K562 (cell line): ENCODE measurements at regions not wholly inside any gene's neighbourhood (a gene's known extent, or its start where the extent isn't known, plus 50 kb on each side); places are given as distances from the start of the nearest gene placed in this dataset.

Experiments
- ATAC-seq: fragments of 200-7000 bp; cut with Tn5 transposase; 3 replicates; pipeline ENCODE4 v1.9.1; 2020; ENCODE audit warnings: moderate library complexity
- BruUV-seq: library from RNA; stranded (reverse); fragments of 400-500 nt; replicated peaks from 2 replicates; lab custom pipeline; 2021; lab: Mats Ljungman, UMichigan
- CTCF ChIA-PET: fragments of 300-600 bp; formaldehyde crosslinking; extraction: SDS; loops from one replicate; lab custom pipeline; 2021; ENCODE audit warnings: low intra/inter-chr PET ratio; lab: Yijun Ruan, JAX
- POLR2A ChIA-PET: fragments of 300-600, 350-650 bp; sonication (Branson Sonifier 250); formaldehyde crosslinking; extraction: SDS; loops from one replicate; lab custom pipeline; 2021; ENCODE audit warnings: antibody characterized with exemption, inconsistent platforms; lab: Yijun Ruan, JAX
- DNase-seq, 4 experiments: peaks; one replicate each; pipeline versions ENCODE4 v3.0.0 to v3.0.0-alpha.2; 2011 to 2018; ENCODE audit warnings: low spot score in 3 of 4, mixed read lengths in 3 of 4; ENCODE audit errors: extremely low read depth in 1 of 4
- FAIRE-seq: peaks from 2 replicates; lab custom pipeline; 2011; peaks lifted over from hg19 to GRCh38; lab: Jason Lieb, UNC
- H2AFZ ChIP-seq: 2 replicates; pipeline ENCODE4 v1.6.0; 2011; ENCODE audit warnings: low read depth, low read length, control low read depth, inconsistent platforms
- H3K27ac ChIP-seq: fragments of 200-600 bp; 3 replicates; pipeline ENCODE4 v1.8.0; 2011; ENCODE audit warnings: low read depth, mild to moderate bottlenecking, control low read depth, inconsistent platforms, low read length, moderate library complexity, mixed read lengths; ENCODE audit errors: extremely low read depth
- H3K27me3 ChIP-seq, 2 experiments: fragments of 300-600 bp in 1 of 2; 2 replicates in 1 of 2; 3 replicates in 1 of 2; pipeline versions ENCODE4 v1.6.0 to v1.8.0; 2011; ENCODE audit warnings: inconsistent platforms in 2 of 2, low read length in 2 of 2, mild to moderate bottlenecking in 1 of 2, mixed read lengths in 1 of 2, moderate library complexity in 1 of 2; ENCODE audit not compliant: control insufficient read depth in 2 of 2, insufficient read depth in 2 of 2
- H3K36me3 ChIP-seq: fragments of 300-600 bp; 3 replicates; pipeline ENCODE4 v1.8.0; 2011; ENCODE audit warnings: mild to moderate bottlenecking, low read length, inconsistent platforms; ENCODE audit not compliant: control insufficient read depth, insufficient read depth
- H3K4me1 ChIP-seq, 2 experiments: fragments of 200-600 bp in 1 of 2; replicated peaks in 1 of 2; 2 replicates in 1 of 2; 3 replicates in 1 of 2; pipeline versions ENCODE4 v1.5.1 to v1.8.0; 2011; ENCODE audit warnings: inconsistent platforms in 2 of 2, low read length in 2 of 2, mild to moderate bottlenecking in 1 of 2, mixed read lengths in 1 of 2, moderate library complexity in 1 of 2; ENCODE audit not compliant: control insufficient read depth in 2 of 2, insufficient read depth in 2 of 2
- H3K4me2 ChIP-seq: 2 replicates; pipeline ENCODE4 v1.6.1; 2011; ENCODE audit warnings: low read length, control low read depth, inconsistent platforms, mixed read lengths; ENCODE audit not compliant: insufficient read depth
- H3K4me3 ChIP-seq: fragments of 200-600 bp; sonication (generic), shearing (Covaris generic); 2 replicates; pipeline ENCODE4 v1.5.1; 2016; ENCODE audit warnings: control low read depth, inconsistent platforms
- H3K79me2 ChIP-seq: fragments of 200-600 bp; 3 replicates; pipeline ENCODE4 v1.8.0; 2011; ENCODE audit warnings: low read length, inconsistent platforms; ENCODE audit not compliant: control insufficient read depth, insufficient read depth
- H3K9ac ChIP-seq, 2 experiments: 2 replicates each; pipeline versions ENCODE4 v1.6.0 to v1.6.1; 2011; ENCODE audit warnings: low read depth in 2 of 2, low read length in 2 of 2, control low read depth in 1 of 2, inconsistent platforms in 1 of 2, mild to moderate bottlenecking in 1 of 2, mixed read lengths in 1 of 2; ENCODE audit not compliant: insufficient read depth in 1 of 2
- H3K9me1 ChIP-seq: one replicate; pipeline ENCODE4 v1.6.0; 2011; ENCODE audit warnings: inconsistent platforms, mild to moderate bottlenecking, low read length, moderate library complexity; ENCODE audit not compliant: control insufficient read depth, insufficient read depth
- H3K9me3 ChIP-seq: replicated peaks from 2 replicates; pipeline ENCODE4 v1.5.1; 2011; ENCODE audit warnings: low read depth, low read length, inconsistent platforms; ENCODE audit not compliant: control insufficient read depth, insufficient read depth
- H4K20me1 ChIP-seq: replicated peaks from 2 replicates; pipeline ENCODE4 v1.6.1; 2011; ENCODE audit warnings: low read length, inconsistent platforms, mixed read lengths; ENCODE audit not compliant: control insufficient read depth, insufficient read depth
- KAT2B ChIP-seq: IDR thresholded peaks from one replicate; pipeline ENCODE4 v1.6.1; 2012; ENCODE audit warnings: low read depth, mild to moderate bottlenecking, control low read depth, inconsistent platforms, low read length, moderate library complexity
- MCM5 ChIP-seq: fragments of 450-650 bp; IDR thresholded peaks from 2 replicates; pipeline ENCODE4 v1.6.1; 2016; ENCODE audit warnings: low read depth
- SAFB ChIP-seq: fragments of 200-400 bp; formaldehyde crosslinking; IDR thresholded peaks from 2 replicates; pipeline ENCODE4 v1.6.1; 2017; ENCODE audit warnings: low read depth, low read length, borderline replicate concordance
- SNRNP70 ChIP-seq: fragments of 200-400 bp; formaldehyde crosslinking; optimal IDR thresholded peaks from 2 replicates; pipeline ENCODE3; 2017; ENCODE audit warnings: low read depth, low read length
- ZFP30 ChIP-seq: fragments of 250-450 bp; sonication (Bioruptor Pico); IDR thresholded peaks from 2 replicates; pipeline ENCODE4 v1.8.0; 2022; ENCODE audit warnings: moderate library complexity, mild to moderate bottlenecking, inconsistent platforms, borderline replicate concordance
- ZNF764 ChIP-seq: fragments of 250-450 bp; sonication (Bioruptor Pico); IDR thresholded peaks from 2 replicates; pipeline ENCODE4 v1.4.0; 2020; ENCODE audit warnings: low read depth, mild to moderate bottlenecking, moderate library complexity
- WGBS: fragments of 100-300 bp; shearing (Covaris generic); methylation state at CpG from one replicate; pipeline ENCODE4 v1.1.6; 2016; ENCODE audit warnings: low coverage, mixed read lengths; ENCODE audit not compliant: insufficient coverage; ENCODE audit errors: missing lambda C conversion rate; 5-methylcytosine and 5-hydroxymethylcytosine counted together
- in situ Hi-C: fragments of 300-500 bp; cut with MboI; formaldehyde crosslinking; loops from 4 replicates; pipeline ENCODE4 v1.15.0; 2018; ENCODE audit warnings: inconsistent platforms, mixed read lengths
- intact Hi-C: fragments of 100-400 bp; cut with micrococcal nuclease; formaldehyde crosslinking; loops from 2 replicates; pipeline ENCODE4 v1.14.2; 2022
- TF ChIP-seq, protein P1 (sequence below): fragments of 250-450 bp; sonication (Bioruptor Pico); IDR thresholded peaks from 2 replicates; pipeline ENCODE4 v1.5.0; 2021
- TF ChIP-seq, protein P2 (sequence below), 3 experiments: IDR thresholded peaks in 2 of 3; conservative IDR thresholded peaks in 1 of 3; 2 replicates each; pipeline ENCODE4 v1.5.1; 2011 to 2012; ENCODE audit warnings: low read length in 3 of 3, mild to moderate bottlenecking in 3 of 3, control low read depth in 2 of 3, improper control_type of control experiment in 1 of 3, inconsistent platforms in 1 of 3, low read depth in 1 of 3, mixed read lengths in 1 of 3, moderate library complexity in 1 of 3; ENCODE audit not compliant: insufficient read depth in 2 of 3

- TF ChIP-seq, protein P1, sequence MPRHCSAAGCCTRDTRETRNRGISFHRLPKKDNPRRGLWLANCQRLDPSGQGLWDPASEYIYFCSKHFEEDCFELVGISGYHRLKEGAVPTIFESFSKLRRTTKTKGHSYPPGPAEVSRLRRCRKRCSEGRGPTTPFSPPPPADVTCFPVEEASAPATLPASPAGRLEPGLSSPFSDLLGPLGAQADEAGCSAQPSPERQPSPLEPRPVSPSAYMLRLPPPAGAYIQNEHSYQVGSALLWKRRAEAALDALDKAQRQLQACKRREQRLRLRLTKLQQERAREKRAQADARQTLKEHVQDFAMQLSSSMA (CRISPR knock-in tag), result no peak
- no peak for TF ChIP-seq ZNF764
- TF ChIP-seq, all 486 proteins: peak for 0
Measured at GRCh38 chr22:47450876-47451475, 688.5 kb downstream of the TBC1D22A start (continued).

DNA sequence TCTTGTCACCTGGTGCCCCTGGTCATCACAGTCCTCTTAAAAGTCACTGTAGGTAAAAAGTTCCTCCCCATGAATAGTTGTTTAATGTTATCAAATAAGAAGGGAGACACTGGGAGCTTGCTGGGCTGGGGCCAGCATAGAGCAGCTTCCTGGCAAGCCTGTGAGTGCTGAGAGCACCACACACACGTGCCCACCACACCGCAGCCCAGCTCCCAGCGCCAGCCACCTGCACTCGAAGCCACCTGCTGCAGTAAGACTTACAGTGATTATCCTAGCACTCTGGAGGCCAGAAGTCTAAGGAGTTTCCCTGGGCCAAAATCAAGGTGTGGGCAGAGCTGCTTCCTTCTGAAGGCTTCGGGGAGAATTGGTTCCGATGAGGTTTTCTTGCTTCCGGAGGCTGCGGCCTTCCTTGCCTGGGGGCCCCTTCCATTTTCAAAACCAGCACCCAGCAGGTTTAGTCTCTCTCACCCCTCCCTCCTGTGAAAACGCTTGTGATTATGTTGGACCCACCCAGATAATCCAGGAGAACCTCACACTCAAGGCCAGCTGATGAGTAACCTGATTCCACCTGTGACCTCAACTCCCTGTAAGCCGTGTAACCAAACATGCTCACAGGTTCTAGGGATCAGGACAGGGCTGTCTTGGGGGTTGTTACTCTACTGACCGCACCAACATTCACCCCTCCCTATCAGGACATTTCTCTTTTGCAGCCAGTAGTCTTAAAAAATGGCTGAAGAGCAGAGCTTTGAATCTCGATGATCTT, 687.2 kb downstream of the TBC1D22A start:
- H3K4me2 ChIP-seq, result no peak overlapping the region
- no peaks in the 10 kb centered on the region for H3K9me1 ChIP-seq
- no peak overlapping the region for H3K27ac ChIP-seq
- CTCF ChIA-PET, result no interaction called here
- H4K20me1 ChIP-seq, result no peaks in the 10 kb centered on the region
- FAIRE-seq (no peak), DNase-seq (no peak), ATAC-seq (no peak)
- no peaks in the 10 kb centered on the region for H3K36me3 ChIP-seq
- H3K9me3 ChIP-seq, result no peaks in the 10 kb centered on the region
- no peak overlapping the region for H3K4me3 ChIP-seq
- no peak overlapping the region for H3K9ac ChIP-seq
- intact Hi-C loops (no loop called here), in situ Hi-C loops (no loop called here)
- H2AFZ ChIP-seq, result no peak overlapping the region
- POLR2A ChIA-PET, result interaction anchor here (1.3 kb wide), 1 partner anchor 10 kb away, joined by 3 read pairs; no protein-coding TSS in a partner anchor
- no peaks in the 10 kb centered on the region; a peak in 1 of 5 replicates for H3K27me3 ChIP-seq
- no peak for TF ChIP-seq SAFB
- TF ChIP-seq, protein P2, sequence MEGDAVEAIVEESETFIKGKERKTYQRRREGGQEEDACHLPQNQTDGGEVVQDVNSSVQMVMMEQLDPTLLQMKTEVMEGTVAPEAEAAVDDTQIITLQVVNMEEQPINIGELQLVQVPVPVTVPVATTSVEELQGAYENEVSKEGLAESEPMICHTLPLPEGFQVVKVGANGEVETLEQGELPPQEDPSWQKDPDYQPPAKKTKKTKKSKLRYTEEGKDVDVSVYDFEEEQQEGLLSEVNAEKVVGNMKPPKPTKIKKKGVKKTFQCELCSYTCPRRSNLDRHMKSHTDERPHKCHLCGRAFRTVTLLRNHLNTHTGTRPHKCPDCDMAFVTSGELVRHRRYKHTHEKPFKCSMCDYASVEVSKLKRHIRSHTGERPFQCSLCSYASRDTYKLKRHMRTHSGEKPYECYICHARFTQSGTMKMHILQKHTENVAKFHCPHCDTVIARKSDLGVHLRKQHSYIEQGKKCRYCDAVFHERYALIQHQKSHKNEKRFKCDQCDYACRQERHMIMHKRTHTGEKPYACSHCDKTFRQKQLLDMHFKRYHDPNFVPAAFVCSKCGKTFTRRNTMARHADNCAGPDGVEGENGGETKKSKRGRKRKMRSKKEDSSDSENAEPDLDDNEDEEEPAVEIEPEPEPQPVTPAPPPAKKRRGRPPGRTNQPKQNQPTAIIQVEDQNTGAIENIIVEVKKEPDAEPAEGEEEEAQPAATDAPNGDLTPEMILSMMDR (IDR thresholded peaks at IDR 0.05 in 2 of 3, conservative IDR thresholded peaks at IDR 0.05 in 1 of 3; ENCODE audit: insufficient read depth in 2 of 3, low read depth in 1 of 3, low read length in 3 of 3), result no peak
- TF ChIP-seq SNRNP70, result no peak
- TF ChIP-seq KAT2B, result no peak
- no peak for TF ChIP-seq ZFP30
- TF ChIP-seq MCM5, result no peak
- no peaks in the 10 kb centered on the region for H3K4me1 ChIP-seq
- WGBS, result 2% methylated on average over 10 of the region's 12 CpGs
- H3K79me2 ChIP-seq, result no peaks in the 10 kb centered on the region
- no TSS peak for BruUV-seq
